MM.1S (cell line): ENCODE measurements at regions not wholly inside any gene's neighbourhood (a gene's known extent, or its start where the extent isn't known, plus 50 kb on each side); places are given as distances from the start of the nearest gene placed in this dataset.

Experiments used
- EZH2 ChIP-seq: fragments of 300-600 bp; sonication (generic); optimal IDR thresholded peaks from 2 replicates; pipeline ENCODE3; 2017; ENCODE audit warnings: low read depth, mild to moderate bottlenecking, antibody characterized with exemption, low read length, mixed read lengths
- TF ChIP-seq, protein P1 (sequence below): fragments of 300-600 bp; sonication (generic); IDR thresholded peaks from 2 replicates; pipeline ENCODE4 v1.5.1; 2016; ENCODE audit warnings: antibody characterized with exemption, low read length, mixed read lengths

GRCh38 chr3:127420829-127421228 is 133.0 kb upstream of the PRR20G start:
- TF ChIP-seq, protein P1, sequence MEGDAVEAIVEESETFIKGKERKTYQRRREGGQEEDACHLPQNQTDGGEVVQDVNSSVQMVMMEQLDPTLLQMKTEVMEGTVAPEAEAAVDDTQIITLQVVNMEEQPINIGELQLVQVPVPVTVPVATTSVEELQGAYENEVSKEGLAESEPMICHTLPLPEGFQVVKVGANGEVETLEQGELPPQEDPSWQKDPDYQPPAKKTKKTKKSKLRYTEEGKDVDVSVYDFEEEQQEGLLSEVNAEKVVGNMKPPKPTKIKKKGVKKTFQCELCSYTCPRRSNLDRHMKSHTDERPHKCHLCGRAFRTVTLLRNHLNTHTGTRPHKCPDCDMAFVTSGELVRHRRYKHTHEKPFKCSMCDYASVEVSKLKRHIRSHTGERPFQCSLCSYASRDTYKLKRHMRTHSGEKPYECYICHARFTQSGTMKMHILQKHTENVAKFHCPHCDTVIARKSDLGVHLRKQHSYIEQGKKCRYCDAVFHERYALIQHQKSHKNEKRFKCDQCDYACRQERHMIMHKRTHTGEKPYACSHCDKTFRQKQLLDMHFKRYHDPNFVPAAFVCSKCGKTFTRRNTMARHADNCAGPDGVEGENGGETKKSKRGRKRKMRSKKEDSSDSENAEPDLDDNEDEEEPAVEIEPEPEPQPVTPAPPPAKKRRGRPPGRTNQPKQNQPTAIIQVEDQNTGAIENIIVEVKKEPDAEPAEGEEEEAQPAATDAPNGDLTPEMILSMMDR = no peak
- no peak for TF ChIP-seq EZH2
